ENCODE measurements at regions not wholly inside any gene's neighbourhood (a gene's known extent, or its start where the extent isn't known, plus 50 kb on each side); places are given as distances from the start of the nearest gene placed in this dataset.
A peak's percentile ranks its signal among the peaks of the same experiment; 100 is the strongest.
"Not testable (repeated sequence)": the region's sequence is repeated elsewhere in the genome, so short reads cannot be mapped to it uniquely, and the experiment has no call there.

DNA sequence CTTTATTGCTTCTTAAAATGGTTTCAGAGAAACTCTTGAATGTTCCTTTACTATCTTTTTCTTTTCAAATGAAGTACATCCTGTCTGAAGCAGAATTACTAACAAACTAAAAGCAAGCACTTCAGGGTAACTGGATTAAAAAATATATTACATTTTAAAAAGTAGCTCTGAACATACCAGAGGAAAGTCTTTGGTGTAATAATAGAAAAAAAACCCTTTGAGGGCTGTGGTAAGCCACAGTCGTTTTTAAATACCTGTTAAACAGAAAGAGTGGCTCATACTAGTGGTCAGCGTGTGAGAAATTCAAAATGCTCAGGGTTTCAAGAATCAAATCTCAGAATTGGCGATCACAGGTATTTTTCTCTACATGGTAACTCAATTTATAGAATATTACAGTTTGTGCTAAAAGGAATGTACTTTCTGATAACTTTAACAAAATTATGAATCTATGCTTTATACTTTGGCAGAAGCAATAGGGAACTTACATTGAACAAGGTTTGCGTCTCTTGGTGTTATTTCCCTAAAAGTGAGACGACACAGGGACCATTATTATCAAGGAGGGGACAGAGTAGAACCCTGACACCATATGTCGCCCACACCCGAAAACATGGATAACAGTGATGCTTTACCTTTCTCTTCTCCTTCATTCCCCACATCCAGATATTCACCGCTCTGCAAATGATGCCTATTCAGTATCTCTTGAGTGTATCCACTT, 97.0 kb upstream of the DPH5 start:
- DNase-seq: no peak

DNA sequence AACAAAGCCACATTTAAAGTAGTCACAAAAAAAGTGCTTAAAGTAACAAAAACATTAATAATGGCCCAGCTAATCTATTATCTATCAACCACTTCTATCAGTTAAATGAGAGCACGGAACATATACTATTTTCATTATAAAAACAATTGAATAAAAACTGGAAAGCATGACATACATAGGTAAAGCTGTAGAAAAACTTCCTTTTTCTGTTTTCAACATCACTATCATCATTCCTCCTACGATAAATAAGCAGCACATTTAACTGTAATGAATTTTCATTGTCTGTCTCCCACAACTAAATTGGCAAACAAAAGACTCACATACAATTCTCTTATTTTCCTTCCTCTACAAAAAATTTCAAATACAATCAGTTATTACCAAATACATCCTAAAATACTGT, 96.4 kb upstream of the DPH5 start:
- DNase-seq: no peak

DNA sequence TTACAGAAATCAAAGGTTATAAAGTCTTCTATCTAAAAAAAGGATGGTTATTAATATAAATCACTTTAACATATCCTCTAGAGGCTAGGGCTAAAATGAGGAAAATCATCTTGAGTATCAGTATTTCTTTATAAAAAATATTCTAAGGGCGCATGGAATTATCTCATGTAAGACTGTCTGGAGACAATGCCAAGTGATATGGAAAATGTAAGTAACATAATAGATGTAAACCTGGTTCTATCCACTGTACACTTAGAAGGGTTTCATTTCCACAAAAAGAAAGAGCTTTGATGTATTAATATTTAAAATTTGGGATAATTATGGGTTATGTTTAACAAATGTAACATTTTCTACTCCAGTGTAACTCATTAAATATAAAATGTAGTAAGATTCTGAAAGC, 95.9 kb upstream of the DPH5 start:
- no peak for DNase-seq

DNA sequence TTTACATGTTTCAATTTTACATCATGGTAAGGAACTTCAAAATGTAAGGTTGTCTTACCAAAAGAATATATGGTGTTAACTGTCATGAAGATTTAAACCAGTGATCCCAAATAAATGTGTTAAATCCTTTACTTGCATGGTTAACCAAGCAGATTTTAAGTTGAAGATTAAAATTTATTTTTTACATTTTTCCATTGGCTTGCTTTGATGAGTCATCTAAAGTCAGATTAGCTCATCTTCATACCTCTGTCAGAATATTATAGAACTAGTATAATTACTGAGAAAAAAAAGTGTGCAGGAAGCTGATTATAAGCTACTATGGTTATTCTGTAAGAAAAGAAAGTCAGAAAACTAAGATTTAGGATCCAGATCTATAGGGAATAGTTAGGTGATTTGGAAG, 95.3 kb upstream of the DPH5 start:
- DNase-seq: no peak

DNA sequence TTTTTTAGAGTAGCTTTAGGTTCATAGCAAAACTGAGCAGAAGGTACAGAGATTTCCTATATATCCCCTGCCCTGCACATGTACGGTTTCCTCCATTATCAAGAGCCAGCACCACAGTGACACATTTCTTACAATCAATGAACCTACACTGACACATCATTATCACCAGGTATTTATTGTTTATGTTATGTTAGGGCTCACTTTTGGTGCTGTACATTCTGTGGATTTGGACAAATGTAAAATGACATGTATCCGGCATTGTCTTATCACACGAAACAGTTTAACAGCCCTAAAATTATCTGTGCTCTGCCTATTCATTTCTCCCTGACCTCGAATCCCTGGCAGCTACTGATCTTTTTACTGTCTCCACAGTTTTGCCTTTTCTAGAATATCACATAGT, 93.7 kb upstream of the DPH5 start:
- DNase-seq: no peak

DNA sequence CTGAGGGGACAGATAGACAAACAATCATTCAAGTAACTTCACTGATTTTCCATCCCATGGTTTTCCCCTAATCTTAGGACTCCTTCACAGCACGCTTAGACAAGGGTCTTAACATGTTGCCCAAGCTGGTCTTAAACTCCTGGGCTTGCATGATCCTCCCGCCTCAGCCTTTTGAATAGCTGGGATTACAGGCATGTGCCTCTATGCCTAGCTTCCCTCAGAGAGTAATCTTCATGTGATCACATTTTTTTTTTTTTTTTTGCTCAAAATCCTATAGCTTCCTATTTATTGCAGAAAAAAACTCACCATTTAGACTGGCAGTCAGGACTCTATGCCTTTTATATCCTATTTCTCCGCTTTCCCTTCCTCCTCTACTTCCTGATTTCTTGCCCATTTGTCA, 90.4 kb upstream of the DPH5 start:
- DNase-seq: no peak

DNA sequence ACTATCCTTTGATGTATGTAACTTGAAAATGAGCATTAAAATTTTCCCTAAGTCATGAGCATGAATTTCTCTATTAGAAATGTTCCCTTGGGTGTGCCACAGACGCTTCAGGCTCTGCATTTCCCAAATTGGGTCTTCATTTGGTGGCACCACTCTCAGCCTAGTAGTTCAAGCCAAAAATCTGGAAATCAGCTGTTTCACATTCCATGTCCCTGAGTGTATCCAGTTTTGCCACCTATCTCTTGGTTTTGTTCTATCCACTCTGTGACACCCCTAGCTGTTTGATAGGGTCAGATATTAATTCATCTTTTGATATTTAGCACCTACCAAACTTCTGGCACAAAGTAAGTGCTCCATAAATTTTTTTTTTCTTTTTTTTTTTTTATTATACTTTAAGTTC, 89.5 kb upstream of the DPH5 start:
- DNase-seq: no peak

DNA sequence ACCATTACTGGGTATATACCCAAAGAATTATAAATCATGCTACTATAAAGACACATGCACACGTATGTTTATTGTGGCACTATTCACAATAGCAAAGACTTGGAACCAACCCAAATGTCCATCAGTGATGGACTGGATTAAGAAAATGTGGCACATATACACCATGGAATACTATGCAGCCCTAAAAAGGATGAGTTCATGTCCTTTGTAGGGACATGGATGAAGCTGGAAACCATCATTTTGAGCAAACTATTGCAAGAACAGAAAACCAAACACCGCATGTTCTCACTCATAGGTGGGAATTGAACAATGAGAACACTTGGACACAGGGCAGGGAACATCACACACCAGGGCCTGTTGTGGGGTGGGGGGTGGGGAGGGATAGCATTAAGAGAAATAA, 88.5 kb upstream of the DPH5 start:
- not testable (repeated sequence) for DNase-seq

DNA sequence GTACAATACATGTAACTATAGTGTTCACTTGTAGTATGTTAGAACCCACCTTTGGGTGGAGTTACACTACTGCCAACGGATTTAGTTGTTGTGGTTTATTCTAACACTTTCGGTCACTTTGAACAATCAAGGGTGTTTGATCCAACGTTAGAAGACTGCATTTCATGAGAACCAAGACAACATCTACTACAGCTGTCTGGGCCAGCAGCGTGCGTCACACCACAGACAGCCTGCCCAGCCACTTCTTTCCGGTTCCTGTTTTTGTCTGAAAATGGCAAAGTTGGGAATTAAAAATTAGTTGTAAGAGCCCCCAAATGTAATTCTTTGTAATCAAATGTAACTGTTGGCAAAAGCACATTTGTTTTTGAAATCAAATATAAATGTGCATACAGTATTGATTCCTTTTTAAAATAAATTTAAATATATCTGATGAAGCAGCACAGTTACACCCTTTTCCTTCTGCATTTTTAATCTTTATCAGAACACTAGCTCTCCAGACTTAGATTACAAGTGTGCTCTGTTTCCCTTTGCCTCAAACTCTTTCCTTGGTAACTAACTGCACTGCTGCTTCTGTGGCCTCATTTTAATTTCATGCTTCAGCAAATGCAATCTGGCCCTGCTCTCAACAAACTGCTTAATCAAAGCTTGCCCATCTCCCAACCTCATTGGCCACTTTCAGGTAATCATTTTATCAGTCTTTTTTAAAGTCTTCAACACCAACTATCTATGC, 86.6 kb upstream of the DPH5 start:
- DNase-seq: peak; percentile 77

DNA sequence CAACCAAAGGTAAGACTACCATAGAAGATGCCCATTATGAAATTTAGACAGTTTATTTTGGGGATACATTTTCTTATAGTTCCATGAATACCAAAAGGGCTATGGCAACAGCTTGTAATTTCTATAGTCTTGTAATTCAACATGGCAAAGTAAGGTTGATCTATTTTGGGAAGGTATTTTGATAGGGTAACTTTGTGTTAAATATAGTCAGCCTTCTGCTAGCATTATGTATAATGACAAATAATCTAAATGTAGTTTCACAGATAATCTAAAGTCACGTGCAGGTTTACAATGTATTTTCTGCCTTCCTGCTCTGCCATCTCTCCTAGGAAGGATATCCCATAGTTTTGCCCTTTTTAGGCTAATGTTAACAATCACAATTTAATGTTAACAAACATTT, 85.9 kb upstream of the DPH5 start:
- DNase-seq: no peak

DNA sequence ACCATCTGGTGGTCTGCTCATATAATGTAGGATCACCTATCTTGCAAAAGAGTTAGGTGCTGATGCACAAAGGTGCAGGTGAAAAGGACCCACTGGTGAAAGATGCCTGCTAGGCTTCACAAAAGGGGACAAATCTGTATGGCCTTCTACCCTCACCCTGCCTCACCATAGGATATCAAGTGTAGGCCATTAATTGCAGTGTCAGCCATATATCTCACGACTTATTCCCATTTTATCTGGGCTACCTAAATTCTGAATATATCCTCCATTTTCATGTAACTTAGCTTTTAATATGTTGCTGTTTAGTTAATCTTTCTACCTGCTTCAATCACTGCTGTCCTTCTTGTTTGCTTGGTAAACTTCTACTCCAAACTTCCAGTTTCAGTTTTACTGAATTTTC, 84.2 kb upstream of the DPH5 start:
- DNase-seq: no peak

DNA sequence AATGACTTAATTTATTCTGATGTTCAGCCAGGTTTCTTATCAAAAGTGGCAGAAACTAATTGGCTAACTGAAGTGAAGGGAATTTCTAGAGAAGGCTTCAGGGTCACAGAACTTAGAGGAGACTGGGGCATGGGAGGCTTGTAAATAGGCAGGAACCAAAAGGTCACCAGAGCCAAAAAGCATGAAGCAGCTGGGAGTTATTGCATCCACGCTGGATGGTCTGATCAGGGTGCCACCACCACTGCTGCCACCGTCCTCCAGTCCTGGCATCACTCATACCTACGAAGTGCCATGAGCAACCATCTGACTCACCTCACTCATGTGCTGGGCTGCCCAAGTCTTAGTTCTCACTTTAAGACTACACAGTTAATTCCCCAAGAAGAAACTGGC, 82.5 kb upstream of the DPH5 start:
- DNase-seq: no peak

DNA sequence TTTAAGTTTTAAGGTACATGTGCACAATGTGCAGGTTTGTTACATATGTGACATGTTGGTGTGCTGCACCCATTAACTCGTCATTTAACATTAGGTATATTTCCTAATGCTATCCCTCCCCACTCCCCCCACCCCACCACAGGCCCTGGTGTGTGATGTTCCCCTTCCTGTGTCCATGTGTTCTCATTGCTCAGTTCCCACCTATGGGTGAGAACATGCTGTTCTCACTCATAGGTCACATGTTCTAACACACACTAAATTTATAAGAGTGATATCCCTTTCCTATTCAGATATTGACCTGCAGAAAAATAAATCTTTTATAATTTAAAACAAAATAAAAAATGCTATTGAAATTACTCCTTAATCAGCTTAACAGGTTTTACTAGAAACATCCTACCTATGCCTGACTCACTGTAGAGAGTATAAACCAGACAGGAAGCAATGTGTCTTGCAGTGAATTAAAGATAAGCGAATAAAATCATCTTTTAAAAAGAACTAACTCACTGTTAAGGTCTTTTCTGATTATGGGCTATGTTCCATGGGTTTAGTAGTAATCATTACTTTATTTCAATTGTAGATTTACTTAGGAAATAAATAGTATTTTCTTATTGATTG, 82.0 kb upstream of the DPH5 start:
- DNase-seq: no peak

DNA sequence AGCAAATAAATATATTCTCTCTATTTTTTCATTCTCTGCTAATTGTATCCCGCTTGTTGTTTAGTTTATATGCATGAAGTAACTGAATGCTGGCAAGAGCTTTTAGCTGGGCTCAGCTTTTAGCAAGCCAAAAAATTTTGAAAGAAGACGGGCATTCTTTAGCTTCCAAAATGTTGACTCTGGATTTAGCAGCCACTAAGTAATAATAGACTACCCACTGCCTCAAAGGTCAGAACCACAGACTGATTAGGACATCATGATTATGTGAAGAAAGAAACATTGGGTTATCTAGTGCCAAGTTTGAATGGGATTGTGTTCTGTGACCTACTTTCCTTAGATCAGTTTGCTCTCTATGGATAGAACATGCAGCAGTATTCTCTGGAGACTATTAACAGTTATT, 80.3 kb upstream of the DPH5 start:
- DNase-seq: no peak

DNA sequence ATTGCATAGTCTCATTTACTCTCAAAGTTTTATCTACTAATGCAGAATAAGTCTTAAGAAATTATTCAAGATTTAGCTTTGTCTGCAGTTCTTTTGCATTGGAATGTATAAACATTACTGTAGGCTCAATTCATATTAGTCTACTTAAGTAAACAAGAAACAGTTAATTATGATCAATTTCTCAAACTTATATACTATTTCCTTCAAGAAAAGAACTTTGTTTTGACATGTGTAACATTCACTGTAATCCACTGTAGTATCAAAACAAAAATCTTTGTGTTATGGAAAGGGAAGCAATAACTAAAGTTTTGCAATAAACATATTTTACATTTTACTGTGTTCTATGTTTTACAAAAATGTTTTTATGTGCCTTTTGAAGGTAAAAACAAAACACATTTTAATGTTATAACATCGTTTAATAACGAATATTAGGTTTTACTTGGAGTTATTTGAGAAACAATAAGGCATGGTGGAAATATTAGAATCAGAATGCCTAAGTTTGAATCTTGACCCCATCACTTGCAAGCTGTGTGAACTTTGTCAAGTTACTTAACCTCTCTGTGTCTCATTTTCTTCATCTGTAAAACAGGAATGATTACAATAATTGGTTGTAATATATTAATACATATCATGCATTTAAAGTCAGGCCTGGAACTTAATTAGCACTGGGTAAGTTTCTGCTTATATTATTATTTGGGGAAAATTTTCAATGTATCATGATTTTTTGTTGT, 77.0 kb upstream of the DPH5 start:
- DNase-seq: no peak

DNA sequence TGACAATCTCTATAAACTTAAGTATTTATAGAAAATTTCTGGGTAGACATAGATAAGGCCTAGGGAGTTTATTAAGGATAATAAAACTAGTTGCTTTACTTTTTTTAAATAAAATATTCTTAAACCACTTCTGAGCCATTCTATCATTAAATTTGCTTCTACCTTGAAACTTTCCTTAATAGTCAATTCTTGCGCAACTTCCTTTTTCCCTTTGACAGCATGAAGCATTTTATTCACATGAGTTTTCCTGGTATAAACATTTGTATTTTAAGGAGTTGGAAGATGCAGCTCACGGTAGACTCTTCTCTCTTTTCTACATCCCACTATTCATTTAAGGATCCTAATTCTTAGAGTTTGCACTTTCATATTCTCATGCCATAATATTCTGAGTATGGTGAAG, 75.8 kb upstream of the DPH5 start:
- no peak for DNase-seq

DNA sequence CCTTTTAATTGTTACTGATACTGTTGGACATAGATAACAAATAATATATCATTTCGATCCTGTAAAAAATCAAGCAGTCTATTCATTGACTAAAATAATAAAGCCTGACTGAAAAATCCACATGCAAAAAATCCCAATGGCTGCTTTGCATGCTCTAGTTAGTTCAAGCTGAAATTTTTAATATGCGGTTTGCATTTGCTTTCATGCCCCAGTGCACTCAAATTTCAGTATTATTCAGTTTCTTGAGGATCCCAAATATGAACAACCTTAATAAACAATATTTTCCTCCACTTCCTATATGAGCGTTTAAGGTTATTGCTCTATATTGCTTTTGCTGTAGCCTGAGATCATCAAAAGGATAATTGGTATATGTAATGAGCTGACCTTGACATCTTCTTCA, 75.1 kb upstream of the DPH5 start:
- no peak for DNase-seq

DNA sequence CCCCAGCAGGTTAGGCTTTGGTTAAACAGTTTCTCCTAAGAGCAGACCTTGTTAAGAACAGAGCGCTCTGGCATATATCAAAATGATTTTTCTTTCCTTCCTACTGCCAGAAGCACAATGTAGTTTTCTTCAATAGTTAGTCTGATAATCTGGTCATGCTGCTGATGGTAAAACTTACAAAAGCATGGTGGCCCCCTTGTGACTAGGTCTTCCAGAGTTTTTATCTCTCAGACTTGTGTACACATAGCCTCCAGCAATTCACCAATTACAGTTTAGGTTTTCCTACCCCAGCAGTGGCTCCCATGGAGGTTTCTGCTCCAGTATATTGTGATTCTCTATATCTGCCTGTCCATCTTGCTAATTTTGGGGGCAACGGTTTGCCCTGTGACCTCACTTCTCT, 73.3 kb upstream of the DPH5 start:
- DNase-seq: no peak

DNA sequence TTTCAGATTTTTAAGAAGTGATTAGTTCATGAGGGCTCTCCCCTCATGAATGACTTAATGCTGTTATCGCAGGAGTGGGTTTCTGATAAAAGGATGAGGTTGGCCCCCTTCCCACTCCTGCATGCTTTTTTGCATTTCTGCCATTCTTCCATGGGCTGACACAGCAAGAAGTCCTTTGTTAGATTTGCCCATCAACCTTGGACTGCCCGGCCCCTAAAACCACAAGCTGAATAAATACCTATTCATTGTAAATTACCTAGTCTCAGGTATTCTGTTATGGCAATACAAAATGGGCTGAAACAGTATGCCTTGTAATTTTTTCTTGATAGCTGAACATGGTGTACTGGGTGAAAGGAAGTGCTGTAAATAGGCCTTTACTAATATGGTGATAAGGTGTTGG, 72.7 kb upstream of the DPH5 start:
- DNase-seq: no peak

DNA sequence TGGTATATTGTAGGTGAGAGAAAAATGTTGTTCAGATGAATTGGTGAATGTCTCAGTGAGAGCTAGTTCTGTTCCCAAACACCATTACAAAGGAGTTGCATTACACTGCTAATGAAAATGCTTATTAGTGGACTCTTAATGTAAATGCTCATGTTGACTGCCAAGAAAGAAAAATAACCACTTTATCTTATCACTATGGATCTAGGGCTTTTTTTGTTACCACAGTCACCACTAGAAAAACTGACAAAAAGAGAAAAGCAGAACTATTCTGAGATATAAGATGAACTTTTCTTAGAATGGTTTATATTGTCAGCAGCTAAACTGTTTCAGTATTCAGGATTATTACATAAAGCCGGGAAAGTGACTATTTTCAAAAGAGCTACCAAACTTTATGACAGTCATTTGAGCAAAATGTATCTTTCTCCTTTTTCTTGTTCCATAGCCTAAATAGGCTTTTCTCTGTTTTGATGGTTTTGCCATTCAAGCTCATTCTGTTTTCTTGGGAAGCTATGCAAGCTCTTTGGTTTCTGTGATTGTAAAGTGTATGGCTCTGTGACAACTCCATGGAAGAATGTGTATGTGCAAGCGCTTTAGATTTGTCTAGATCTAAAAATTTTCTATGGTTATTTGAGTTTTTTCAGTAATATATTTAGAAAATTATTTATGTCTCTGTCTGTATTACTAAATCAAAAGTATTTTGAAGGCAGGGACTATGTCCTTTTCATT, 64.2 kb upstream of the DPH5 start:
- peak; percentile 59 for DNase-seq

DNA sequence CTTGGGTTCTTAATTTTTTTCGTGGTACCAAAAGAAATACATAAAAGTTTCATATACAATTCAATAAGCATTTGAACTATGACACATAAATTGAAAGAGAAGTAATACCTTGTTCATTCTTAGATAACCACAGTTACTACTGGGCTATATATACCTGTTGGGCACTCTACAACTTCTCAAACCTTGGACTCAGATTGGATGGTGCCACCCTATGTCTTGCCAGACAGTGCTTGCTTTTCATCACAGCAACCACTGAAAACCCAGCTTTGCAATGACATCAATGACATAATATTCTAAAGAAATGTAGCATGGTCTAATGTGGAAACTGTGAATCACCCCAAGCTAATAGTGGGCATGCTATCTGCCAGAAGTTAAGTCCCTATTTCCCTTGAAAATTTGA, 62.8 kb upstream of the DPH5 start:
- no peak for DNase-seq

DNA sequence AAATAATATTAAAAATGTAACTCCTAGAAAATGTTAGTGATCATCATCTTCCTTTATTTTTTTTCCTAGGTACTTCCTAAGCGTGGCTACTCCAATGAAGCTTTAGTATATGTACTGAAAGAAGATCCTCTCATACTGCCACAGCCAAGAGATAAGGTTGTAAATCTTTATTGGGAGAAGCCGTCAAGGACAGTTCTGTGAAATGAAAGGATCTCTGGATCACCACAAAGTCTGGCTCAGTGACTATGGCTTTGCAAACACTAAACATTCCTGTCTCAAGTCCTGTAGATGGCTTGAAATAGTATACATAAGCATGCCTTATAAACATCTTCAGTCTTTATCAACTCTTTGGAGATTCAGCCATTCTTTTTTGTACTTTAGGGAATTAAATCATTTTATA, 61.2 kb upstream of the DPH5 start:
- DNase-seq: no peak

All from MV-4-11 (cell line).